ENCODE measurements at regions not wholly inside any gene's neighbourhood (a gene's known extent, or its start where the extent isn't known, plus 50 kb on each side); places are given as distances from the start of the nearest gene placed in this dataset.

GRCh38 chr17:33769066-33769465, 476.0 kb upstream of the ASIC2 start:
- TF ChIP-seq RAD21 (IDR thresholded peaks at IDR 0.05; ENCODE audit: low read depth) (no peak), REST (IDR thresholded peaks at IDR 0.05; ENCODE audit: low read depth) (no peak), EP300 (IDR thresholded peaks at IDR 0.05; ENCODE audit: borderline replicate concordance) (no peak), TAF1 (IDR thresholded peaks at IDR 0.05; ENCODE audit: low read depth) (no peak), USF1 (IDR thresholded peaks at IDR 0.05) (no peak), YY1 (IDR thresholded peaks at IDR 0.05; ENCODE audit: low read depth) (no peak), MAX (IDR thresholded peaks at IDR 0.05) (no peak), TCF12 (IDR thresholded peaks at IDR 0.05; ENCODE audit: low read depth) (no peak), CEBPB (IDR thresholded peaks at IDR 0.05) (no peak), CREB1 (IDR thresholded peaks at IDR 0.05; ENCODE audit: low read depth) (no peak), EGR1 (IDR thresholded peaks at IDR 0.05) (no peak), TEAD4 (IDR thresholded peaks at IDR 0.05) (no peak), FOXM1 (IDR thresholded peaks at IDR 0.05; ENCODE audit: borderline replicate concordance, low read depth) (no peak), NFIC (IDR thresholded peaks at IDR 0.05) (no peak)

Data from Ishikawa (cell line).